ENCODE measurements at regions not wholly inside any gene's neighbourhood (a gene's known extent, or its start where the extent isn't known, plus 50 kb on each side); places are given as distances from the start of the nearest gene placed in this dataset.

DNA sequence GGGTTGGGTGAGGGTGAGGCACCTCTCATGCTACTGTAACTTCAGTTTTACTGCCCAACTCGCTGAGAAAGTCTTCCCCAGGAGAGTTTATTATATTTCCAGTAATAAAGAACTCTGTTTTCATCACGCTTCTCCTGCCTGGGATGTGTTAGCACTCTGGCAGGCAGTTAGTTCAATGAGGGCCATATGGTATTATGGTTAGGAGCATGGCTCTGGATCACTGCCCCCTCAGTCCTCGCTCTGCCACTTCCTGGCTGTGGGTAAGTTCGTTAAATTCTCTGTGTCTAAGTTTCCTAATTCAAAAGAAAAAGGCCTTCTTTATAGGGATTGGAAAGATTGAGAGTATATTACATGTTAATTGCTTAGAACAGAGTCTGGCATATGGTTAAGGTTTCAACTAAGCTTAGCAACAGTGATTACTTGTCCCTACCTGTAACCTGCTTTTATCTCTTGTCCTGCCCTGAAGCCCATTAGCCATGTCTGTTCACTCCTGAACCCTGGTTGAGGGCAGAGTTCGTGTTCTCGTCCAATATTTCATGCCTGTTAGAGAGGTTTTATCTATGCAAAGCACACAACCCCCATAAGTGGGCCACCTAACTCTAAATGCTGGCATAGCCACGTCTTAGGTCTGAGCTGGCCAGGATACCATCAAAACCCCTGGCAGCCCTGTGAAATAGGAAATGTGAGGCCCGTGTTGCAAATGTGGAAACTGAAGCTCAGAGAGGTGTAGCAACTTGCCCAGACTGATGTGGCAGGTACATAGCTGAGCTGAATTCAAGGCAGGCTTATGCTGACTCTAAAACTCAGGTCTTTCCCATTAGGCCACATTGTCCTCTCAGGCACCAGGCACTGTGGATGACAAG, 342.5 kb upstream of the JARID2 start:
- TF ChIP-seq, protein P1, sequence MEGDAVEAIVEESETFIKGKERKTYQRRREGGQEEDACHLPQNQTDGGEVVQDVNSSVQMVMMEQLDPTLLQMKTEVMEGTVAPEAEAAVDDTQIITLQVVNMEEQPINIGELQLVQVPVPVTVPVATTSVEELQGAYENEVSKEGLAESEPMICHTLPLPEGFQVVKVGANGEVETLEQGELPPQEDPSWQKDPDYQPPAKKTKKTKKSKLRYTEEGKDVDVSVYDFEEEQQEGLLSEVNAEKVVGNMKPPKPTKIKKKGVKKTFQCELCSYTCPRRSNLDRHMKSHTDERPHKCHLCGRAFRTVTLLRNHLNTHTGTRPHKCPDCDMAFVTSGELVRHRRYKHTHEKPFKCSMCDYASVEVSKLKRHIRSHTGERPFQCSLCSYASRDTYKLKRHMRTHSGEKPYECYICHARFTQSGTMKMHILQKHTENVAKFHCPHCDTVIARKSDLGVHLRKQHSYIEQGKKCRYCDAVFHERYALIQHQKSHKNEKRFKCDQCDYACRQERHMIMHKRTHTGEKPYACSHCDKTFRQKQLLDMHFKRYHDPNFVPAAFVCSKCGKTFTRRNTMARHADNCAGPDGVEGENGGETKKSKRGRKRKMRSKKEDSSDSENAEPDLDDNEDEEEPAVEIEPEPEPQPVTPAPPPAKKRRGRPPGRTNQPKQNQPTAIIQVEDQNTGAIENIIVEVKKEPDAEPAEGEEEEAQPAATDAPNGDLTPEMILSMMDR (IDR thresholded peaks at IDR 0.05), result no peak
- no peak for TF ChIP-seq POLR2AphosphoS5 (IDR thresholded peaks at IDR 0.05)
- no peak for TF ChIP-seq EP300 (IDR thresholded peaks at IDR 0.05)
